Smooth muscle cell of the brain vasculature (primary cell): ENCODE measurements at regions not wholly inside any gene's neighbourhood (a gene's known extent, or its start where the extent isn't known, plus 50 kb on each side); places are given as distances from the start of the nearest gene placed in this dataset.
"Not testable (repeated sequence)": the region's sequence is repeated elsewhere in the genome, so short reads cannot be mapped to it uniquely, and the experiment has no call there.

Experiments used
- DNase-seq: peaks from one replicate; pipeline ENCODE4 v3.0.0-alpha.2; 2012; ENCODE audit warnings: low read depth, low spot score

DNA sequence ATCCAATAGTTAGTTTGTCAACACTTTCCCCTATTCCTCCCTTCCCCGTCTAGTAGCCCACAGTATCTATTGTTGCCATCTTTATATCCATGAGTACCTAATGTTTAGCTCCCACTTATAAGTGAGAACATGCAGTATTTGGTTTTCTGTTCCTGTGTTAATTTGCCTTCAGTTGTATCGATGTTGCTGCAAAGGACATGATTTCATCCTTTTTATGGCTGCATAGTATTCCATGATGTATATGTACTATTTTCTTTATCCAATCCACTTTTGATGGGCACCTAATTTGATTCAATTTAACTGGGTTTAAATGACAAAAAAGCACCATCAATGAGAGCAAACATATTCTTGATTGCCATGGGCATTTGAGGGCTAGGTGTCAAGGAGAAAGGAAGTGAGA is 321.5 kb upstream of the TBX18 start:
- no peak for DNase-seq

DNA sequence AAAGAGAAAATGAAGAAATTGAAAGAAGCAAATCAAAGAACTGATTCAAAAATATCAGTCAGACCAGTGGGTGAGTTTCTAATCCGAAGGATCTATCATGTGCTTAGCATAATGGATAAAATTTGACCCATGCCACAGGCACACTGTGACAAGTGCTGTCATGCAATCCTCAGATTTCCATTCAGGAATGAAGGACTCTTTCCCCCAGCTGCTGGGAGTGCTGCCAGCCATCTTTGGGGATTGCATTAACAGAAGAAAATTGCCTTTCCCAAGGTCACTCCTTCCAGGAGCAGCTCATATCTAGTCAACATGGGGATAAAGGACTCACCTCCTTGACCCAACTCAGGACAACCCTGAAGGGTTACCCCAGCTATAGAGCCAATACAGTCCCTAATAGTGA is 316.7 kb upstream of the TBX18 start:
- no peak for DNase-seq

DNA sequence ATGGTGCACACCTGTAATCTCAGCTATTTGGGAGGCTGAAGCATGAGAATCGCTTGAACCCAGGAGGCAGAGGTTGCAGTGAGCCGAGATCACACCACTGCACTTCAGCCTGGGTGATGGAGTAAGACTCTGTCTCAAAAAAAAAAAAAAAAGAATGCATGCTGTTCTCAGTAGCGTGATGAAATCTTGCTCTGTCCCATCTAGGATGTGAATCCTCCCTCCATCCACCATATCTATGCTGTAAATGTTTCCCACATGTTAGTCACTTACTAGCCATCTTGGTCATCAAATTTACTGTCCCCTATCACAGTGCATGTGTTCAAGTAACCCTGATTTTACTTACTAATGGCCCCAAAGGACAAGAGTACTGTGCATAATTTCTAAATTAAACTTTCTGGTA is 315.4 kb upstream of the TBX18 start:
- DNase-seq = no peak

DNA sequence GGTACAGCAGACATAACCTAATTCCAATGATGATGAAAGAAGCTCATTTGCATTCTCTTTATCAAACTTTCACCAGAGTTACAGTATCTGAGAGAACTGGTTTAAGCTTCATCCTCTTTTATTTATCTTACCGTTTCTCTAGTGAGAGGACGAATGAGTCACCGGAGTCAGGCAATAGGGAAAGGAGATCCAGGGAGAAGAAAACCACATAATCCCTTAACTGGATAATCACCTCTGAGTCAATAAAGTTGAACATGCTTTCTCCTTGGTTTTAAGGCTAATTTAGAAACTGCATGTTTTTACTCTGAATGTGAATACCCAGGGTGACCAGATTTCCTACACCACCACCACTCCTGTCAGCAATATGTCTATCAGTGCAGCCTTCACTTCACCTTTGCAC is 313.7 kb upstream of the TBX18 start:
- peak; percentile 66 for DNase-seq

DNA sequence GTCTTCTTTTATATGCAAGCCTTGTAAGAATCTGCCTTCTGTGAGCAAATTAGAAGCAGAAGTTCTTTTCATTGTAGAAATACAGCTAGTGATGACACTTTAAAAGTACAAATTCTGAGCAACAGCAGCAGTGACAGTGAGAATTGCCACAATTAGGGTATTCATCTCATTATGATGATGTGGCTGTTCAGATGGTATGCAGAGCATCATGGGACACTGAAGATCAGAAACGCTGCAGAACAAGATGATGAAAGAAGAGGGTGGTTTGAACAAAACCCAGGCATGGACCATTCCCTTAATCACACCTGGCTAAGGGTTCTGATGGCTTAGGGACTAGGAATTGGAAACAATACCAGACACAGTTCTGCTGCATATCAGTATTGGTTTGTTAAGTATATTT is 312.7 kb upstream of the TBX18 start:
- no peak for DNase-seq

DNA sequence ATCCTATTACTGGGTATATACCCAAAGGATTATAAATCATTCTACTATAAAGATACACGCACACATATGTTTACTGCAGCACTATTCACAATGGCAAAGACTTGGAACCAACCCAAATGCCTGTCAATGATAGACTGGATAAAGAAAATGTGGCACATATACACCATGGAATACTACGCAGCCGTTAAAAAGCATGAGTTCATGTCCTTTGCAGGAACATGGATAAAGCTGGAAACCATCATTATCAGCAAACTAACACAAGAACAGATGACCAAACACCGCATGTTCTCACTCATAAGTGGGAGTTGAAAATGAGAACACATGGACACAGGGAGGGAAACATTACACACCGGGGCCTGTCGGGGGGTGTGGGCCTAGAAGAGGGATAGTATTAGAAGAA is 307.4 kb upstream of the TBX18 start:
- DNase-seq = not testable (repeated sequence)

DNA sequence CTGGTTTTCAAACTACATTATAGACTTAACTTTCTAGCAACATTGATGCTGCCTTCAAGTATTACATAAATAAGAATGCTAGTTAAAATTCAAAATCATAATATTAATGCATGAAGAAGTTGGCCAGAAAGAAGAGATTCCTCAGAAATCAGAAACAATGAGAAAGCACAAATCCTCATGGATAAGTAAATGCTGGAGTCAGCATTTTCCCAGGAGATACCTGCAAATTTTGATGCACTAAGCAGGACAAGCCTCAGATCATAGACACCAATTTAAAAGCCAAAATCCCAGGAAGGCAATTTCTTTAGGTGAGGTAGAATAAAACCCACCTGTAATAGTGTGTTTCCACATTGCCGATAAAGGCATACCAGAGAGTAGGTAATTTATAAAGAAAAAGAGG is 305.2 kb upstream of the TBX18 start:
- DNase-seq = no peak

DNA sequence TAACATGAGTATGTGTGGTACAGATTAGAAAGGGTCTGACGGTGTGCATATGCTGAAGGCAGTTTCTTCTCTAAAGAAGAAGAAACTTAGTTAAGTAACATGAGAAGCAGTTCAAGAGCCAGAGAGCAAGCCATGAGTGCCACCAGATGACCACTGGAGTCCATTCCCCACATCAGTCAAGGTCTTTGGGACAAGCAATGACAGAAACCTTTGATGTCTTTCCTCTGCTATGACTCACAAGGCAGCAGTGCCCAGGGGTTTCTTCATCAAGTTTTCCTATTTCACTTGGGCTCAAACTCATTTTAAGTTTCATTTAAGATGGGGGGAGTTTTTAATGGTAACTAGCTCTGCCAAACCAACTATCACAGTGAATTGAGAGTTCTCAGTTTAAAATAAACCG is 303.8 kb upstream of the TBX18 start:
- DNase-seq = no peak

DNA sequence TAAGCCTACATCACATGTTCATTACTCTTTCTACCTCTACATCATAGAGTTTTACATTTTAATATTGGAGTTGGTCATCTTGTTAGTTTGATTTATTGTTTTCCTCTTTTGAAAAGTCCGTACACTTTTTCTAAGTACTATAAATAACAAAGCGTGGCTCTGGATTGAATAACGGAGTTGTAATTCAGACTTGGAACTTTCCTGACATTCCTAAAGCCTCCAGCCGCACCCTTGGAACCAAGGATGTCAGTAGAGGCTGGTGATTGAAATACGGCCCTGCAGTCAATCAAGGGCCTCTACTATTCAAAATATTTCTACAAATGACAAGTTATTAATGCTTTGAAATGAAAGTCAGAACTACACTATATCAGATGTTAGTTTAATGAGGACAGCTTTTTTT is 301.9 kb upstream of the TBX18 start:
- DNase-seq = no peak

DNA sequence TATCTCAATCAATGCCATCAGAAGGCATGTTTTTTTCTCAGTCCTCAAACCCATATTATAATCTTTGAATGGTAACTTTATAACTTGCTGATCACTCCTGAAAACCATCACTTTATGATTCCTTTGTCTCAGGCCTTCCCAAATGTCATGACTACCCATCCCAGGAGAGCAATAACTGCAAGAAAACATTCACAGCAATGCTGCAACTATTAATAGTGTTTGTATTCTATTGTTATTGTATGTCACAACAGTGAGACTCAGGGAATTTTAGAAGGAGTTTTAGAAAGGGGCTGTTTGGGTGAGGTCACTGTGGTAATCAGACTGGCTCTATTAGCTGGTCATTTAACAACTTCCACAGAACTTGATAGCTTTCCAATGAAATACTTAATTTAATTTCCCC is 301.4 kb upstream of the TBX18 start:
- no peak for DNase-seq

DNA sequence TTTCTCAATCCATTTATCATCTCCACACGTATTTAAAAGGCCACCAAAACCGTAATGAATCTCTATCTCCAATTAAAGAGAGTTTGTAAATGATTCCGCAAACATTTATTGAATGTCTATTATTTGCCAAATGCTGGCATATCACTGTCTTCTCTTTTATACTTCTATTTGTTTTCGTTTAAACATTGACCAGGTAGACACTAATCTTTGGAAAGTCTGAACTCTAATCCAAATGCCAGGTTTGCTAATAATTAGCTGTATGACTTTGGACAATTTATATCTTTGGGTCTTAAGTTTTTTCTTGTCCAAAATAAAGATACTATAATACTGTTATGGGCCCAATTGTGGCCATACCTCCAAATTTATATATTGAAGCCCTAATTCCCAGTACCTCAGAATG is 299.2 kb upstream of the TBX18 start:
- no peak for DNase-seq

DNA sequence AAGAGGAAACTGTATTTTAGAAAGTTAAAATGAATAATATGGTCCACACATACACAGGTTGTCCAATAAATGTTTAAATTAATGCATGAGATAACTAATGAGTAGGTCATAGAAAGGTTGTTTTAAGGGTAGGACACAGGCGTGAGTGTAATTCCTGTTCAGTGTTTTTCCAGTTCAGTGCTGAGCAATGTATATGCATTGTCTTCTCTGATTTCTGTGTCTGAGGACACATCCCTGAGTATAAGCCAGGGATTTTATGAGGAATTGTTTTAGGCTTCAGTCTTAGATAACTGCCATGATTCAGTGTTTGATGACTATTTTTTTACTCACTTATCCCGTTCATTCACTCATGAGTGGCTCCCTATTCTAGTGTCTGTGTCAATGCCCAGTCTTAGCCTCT is 298.5 kb upstream of the TBX18 start:
- DNase-seq = no peak

DNA sequence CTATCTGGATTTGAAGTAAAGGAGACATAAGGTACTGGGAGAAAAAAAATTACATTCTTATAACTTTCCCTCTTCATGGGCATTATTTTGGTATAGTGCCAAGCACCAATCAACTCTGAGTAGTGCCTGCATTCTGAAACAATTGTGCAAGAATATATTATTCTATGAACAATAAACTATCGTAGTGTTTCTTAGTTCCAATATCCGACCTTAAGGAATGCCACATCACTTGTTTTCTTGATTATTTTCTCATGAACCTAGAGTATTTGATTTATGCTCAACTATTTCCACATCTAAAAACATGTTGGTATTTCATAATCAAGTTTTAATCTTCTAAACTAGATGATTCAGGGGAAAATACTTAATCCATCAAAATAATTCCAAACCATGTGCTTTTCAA is 294.4 kb upstream of the TBX18 start:
- DNase-seq = no peak

DNA sequence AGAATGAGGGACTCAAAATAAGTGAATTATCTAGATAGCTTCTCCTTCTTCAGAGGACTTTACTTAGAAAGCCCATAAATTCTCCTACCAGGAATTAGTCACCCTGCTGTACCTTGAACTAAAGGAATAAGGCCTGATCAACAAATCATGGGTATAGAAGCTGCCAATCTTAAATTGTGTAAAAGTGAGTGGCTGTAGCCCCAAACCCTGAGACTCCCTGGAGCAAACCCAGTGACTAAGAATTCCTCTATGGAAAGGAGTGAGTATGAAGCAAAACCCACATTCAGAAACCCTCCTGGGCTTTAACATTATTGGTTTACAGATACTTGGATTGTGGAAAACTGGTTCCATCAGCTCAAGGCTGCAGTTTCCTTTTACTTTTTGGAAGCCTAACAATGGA is 285.8 kb upstream of the TBX18 start:
- DNase-seq = no peak

DNA sequence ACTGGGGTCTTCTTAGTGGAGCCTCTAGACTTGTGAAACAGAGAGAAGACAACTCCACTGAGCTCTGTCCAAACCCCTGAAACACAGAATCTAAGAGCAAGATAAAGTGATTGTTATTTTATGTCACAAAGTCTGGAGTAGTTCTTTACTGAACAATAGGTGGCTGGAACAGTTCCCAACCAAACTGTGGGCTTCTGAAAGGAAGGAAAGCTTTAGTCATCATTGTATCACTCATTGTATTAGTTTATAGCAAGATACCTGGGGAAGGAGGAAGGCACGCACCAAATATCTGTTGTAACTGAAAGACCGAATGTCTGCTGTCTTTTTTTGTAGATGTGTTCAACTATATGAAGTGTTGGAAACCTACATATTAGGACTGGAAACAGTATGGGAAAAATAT is 284.9 kb upstream of the TBX18 start:
- peak; percentile 3 for DNase-seq

DNA sequence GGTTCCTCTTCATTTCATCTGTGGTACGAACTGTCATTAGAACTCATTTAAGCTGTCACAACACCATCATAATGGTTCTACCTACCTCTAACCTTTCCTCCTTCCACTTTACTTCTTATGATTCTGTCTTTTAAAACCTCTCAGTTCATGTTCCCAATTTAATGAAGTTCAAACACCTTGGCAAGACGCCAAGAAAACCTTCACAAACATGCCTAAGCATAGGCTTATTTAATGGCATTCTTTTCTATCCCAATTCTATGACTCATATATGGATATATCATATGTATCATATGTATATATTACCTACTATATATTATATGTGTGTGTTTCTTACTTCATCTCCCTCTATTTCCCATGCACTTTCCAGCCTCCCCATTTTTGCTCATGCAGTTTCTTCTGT is 283.4 kb upstream of the TBX18 start:
- peak; percentile 3 for DNase-seq

DNA sequence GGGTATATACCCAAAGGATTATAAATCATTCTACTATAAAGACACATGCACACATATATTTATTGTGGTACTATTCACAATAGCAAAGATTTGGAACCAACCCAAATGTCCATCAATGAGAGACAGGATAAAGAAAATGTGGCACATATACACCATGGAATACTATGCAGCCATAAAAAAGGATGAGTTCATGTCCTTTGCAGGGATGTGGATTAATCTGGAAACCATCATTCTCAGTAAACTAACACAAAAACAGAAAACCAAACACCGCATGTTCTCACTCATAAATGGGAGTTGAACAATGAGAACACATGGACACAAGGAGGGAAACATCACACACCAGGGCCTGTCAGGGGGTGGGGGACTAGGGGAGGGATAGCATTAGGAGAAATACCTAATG is 281.4 kb upstream of the TBX18 start:
- DNase-seq = not testable (repeated sequence)

DNA sequence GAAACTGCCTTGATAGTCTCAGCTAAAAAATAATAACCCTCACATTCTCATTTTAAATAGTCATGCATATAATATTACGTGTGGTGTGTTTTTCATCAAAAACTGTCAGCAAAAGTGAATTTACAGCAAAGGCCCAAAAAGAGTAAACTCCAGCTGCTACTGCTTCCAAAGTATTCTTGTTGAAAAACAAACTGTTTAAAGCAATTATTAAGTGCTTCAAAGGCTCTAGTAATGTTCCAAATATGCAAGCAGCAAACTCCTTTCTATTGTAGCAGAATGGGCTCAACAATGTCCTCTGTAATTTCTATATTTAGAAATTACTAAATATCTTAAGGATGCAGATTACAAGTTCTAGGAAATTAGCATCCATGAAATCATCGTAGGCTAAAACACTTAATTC is 280.0 kb upstream of the TBX18 start:
- no peak for DNase-seq

DNA sequence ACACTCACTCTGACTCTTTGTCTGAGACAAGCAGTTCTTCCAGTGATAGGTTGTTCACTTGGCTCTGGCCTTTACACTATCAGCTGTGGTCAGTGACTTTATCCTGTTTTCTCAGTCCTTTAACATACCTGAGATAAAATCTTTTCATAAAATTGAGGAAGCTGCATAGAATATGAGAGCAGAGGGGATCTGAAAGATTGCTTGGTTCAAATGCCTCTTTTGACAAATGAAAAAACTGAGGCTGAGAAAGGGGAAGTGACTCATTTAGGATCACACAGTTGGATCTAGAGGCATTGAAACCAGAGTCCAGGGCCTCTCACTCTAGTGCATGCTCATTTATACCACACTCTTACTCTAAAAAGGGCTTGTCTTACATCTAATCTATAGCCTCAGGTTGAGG is 277.0 kb upstream of the TBX18 start:
- DNase-seq = no peak

DNA sequence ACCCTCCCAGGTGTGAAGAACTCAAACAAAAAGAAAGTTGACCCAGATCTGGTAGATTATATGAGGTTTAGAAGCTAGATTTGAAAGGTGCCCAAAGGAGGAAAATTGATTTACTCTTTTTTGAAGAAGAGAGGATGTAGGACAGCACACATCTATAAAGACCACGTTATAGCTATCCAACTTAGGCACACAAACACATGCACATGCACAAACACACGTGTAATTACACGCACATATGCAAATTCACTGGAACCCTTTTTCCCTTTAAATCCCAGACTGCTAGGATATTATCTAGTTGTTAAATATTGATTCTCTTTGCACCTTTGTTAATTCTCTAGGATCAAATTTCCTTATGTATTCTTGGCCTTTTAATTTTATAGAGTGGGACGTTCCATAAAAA is 272.8 kb upstream of the TBX18 start:
- DNase-seq = no peak

DNA sequence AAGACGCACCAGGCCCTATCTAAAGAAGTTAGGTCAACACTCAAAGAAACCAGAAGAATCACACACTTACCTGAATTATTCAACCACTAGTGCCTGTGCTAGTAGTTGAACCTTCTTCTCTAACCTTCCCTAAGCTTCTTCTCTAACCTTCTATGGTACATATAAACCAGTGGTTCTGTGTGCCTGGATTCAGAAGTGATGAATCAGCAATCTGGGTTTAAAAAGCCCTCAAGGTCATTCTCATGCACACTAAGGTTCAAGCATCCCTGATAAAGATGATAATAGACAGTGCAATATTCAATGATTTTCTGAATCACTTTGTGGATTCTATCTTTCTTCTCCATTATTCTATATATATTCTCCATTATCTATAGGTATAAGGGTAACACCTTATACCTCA is 271.4 kb upstream of the TBX18 start:
- DNase-seq = no peak

DNA sequence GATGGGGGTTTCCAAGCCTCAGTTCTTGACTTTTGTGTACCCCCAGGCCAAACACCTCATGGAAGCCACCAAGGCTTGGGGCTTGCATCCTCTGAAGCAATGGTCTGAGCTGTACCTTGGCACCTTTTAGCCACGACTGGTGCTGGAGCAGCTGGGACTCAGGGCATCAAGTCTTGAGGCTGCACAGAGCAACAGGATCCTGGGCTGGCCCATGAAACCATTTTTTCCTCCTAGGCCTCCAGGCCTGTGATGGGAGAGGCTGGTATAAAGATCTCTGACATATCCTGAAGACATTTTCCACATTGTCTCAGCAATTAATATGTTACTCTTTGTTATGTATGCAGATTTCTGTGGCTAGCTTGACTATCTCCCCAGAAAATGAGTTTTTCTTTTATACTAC is 269.1 kb upstream of the TBX18 start:
- DNase-seq = no peak

DNA sequence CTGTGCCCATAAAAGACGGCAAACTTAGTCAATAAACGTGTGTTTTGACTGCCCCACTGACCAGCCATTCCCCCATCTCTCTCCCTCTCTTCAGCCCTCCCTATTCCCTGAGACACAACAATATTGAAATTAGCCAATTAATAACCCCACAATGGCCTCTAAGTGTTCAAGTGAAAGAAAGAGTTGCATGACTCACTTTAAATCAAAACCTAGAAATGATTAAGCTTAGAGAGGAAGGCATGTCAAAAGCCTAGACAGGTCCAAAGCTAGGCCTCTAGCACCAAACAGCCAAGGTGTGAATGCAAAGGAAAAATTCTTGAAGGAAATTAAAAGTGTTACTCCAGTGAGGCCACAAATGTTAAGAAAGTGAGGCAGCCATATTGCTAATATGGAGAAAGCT is 261.6 kb upstream of the TBX18 start:
- no peak for DNase-seq

DNA sequence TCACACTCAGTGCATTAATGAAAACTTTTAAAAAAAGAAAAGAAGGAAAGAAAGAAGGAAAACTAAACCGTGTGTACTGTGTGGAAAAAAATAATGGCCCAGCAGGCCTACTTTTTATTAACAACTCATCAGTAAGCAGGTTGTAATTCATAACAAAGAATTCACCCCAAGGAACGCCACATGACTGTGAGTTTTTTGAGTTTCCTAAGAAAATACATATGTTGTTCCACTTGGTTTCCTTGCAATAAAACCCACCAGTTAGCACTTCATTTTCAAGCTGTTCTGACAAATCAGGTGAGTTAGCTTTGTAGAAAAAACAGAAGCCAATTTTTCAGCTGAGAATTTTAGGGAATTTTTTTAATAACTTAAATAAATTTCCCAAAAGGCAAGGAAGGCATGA is 259.3 kb upstream of the TBX18 start:
- no peak for DNase-seq

DNA sequence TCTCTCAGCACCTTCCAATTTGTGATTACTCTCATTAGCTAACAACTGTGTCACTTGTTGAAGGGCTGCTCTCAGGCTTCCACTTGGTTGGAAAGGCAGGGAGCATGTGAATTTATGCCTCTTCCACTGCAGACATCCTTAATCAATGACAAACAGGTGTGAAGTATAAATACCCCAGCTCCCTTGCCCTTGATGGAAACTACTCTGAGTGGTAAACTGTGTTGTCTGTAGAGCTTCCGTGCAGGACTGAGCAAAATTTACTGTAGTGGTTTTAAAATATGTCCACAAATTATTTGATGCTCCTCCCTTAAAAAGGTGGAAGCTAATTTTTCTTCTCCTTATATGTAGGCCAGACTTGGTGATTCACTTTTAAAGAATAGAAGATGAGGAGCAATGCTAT is 253.0 kb upstream of the TBX18 start:
- DNase-seq = no peak
